H9 (cell line): ENCODE measurements at regions not wholly inside any gene's neighbourhood (a gene's known extent, or its start where the extent isn't known, plus 50 kb on each side); places are given as distances from the start of the nearest gene placed in this dataset.
"Not testable (repeated sequence)": the region's sequence is repeated elsewhere in the genome, so short reads cannot be mapped to it uniquely, and the experiment has no call there.

ENCODE experiments used
- DNase-seq: peaks from one replicate; pipeline ENCODE4 v3.0.0-alpha.2; 2017
- H2AFZ ChIP-seq: one replicate; pipeline ENCODE4 v1.6.1; 2013; ENCODE audit warnings: mild to moderate bottlenecking, low read length, control low read depth, moderate library complexity
- H2AK5ac ChIP-seq: 2 replicates; pipeline ENCODE4 v1.6.1; 2013; ENCODE audit warnings: low read length, control low read depth, mixed read lengths; ENCODE audit not compliant: insufficient read length
- H2BK120ac ChIP-seq: one replicate; pipeline ENCODE4 v1.6.1; 2013; ENCODE audit warnings: low read depth, mild to moderate bottlenecking, low read length, control low read depth, inconsistent platforms; ENCODE audit not compliant: poor library complexity, severe bottlenecking
- H2BK12ac ChIP-seq: 2 replicates; pipeline ENCODE4 v1.6.1; 2013; ENCODE audit warnings: low read length, control low read depth, mixed read lengths, low read depth; ENCODE audit not compliant: insufficient read length
- H2BK15ac ChIP-seq: 2 replicates; pipeline ENCODE4 v1.6.1; 2013; ENCODE audit warnings: low read depth, low read length, control low read depth
- H2BK20ac ChIP-seq: one replicate; pipeline ENCODE4 v1.6.1; 2013; ENCODE audit warnings: low read depth, mild to moderate bottlenecking, low read length, control low read depth, inconsistent platforms; ENCODE audit not compliant: poor library complexity, severe bottlenecking
- H2BK5ac ChIP-seq: 2 replicates; pipeline ENCODE4 v1.6.1; 2013; ENCODE audit warnings: low read length, control low read depth, mixed read lengths; ENCODE audit not compliant: insufficient read length
- H3K14ac ChIP-seq: 2 replicates; pipeline ENCODE4 v1.6.1; 2013; ENCODE audit warnings: low read length, control low read depth; ENCODE audit not compliant: insufficient read depth
- H3K18ac ChIP-seq: 2 replicates; pipeline ENCODE4 v1.6.1; 2013; ENCODE audit warnings: low read depth, mild to moderate bottlenecking, mixed read lengths, low read length, control low read depth; ENCODE audit not compliant: insufficient read length
- H3K23ac ChIP-seq: 2 replicates; pipeline ENCODE4 v1.6.1; 2013; ENCODE audit warnings: low read length, control low read depth, mixed read lengths, low read depth; ENCODE audit not compliant: insufficient read length
- H3K23me2 ChIP-seq: 2 replicates; pipeline ENCODE4 v1.6.1; 2013; ENCODE audit warnings: low read depth, mild to moderate bottlenecking, mixed read lengths, low read length, control low read depth; ENCODE audit not compliant: insufficient read length, poor library complexity, severe bottlenecking
- H3K27ac ChIP-seq: 2 replicates; pipeline ENCODE4 v1.5.1; 2013; ENCODE audit warnings: low read length, control low read depth, mixed read lengths, low read depth; ENCODE audit not compliant: insufficient read length
- H3K27me3 ChIP-seq: 2 replicates; pipeline ENCODE4 v1.6.1; 2013; ENCODE audit warnings: low read length, control low read depth, inconsistent platforms; ENCODE audit not compliant: insufficient read depth
- H3K4ac ChIP-seq: 2 replicates; pipeline ENCODE4 v1.6.1; 2013; ENCODE audit warnings: low read depth, mild to moderate bottlenecking, control low read depth, inconsistent platforms, low read length, moderate library complexity
- H3K4me1 ChIP-seq: 2 replicates; pipeline ENCODE4 v1.6.1; 2013; ENCODE audit warnings: low read length, control low read depth, inconsistent platforms; ENCODE audit not compliant: insufficient read depth
- H3K4me2 ChIP-seq: 2 replicates; pipeline ENCODE4 v1.6.1; 2013; ENCODE audit warnings: low read length, control low read depth, mixed read lengths; ENCODE audit not compliant: insufficient read length, insufficient read depth
- H3K56ac ChIP-seq: 2 replicates; pipeline ENCODE4 v1.6.1; 2013; ENCODE audit warnings: low read depth, mild to moderate bottlenecking, mixed read lengths, low read length, control low read depth; ENCODE audit not compliant: insufficient read length
- H3K79me1 ChIP-seq: 2 replicates; pipeline ENCODE4 v1.6.1; 2013; ENCODE audit warnings: low read depth, mild to moderate bottlenecking, moderate library complexity, low read length, control low read depth, inconsistent platforms; ENCODE audit not compliant: insufficient read depth, poor library complexity, severe bottlenecking
- H3K79me2 ChIP-seq: 2 replicates; pipeline ENCODE4 v1.6.1; 2013; ENCODE audit warnings: low read length, control low read depth, inconsistent platforms; ENCODE audit not compliant: insufficient read depth
- H3K9ac ChIP-seq: 2 replicates; pipeline ENCODE4 v1.6.1; 2013; ENCODE audit warnings: low read length, control low read depth, mixed read lengths; ENCODE audit not compliant: insufficient read length; ENCODE audit errors: extremely low read depth
- H3K9me3 ChIP-seq: one replicate; pipeline ENCODE4 v1.6.1; 2013; ENCODE audit warnings: low read depth, low read length, inconsistent platforms; ENCODE audit not compliant: control insufficient read depth
- H3T11ph ChIP-seq: one replicate; pipeline ENCODE4 v1.6.1; 2013; ENCODE audit warnings: mild to moderate bottlenecking, low read length, control low read depth, inconsistent platforms
- H4K20me1 ChIP-seq: one replicate; pipeline ENCODE4 v1.6.1; 2013; ENCODE audit not compliant: control insufficient read depth, insufficient read length, insufficient read depth
- H4K5ac ChIP-seq: 2 replicates; pipeline ENCODE4 v1.6.1; 2013; ENCODE audit warnings: low read depth, mild to moderate bottlenecking, mixed read lengths, low read length, control low read depth; ENCODE audit not compliant: insufficient read length
- H4K8ac ChIP-seq: replicated peaks from 2 replicates; pipeline ENCODE4 v1.6.1; 2013; ENCODE audit warnings: low read length, control low read depth, mixed read lengths, low read depth; ENCODE audit not compliant: insufficient read length
- H4K91ac ChIP-seq: 2 replicates; pipeline ENCODE4 v1.6.1; 2013; ENCODE audit warnings: low read depth, mild to moderate bottlenecking, moderate library complexity, mixed read lengths, low read length, control low read depth; ENCODE audit not compliant: insufficient read length
- H3K27ac Mint-ChIP-seq, 3 experiments: 2 replicates in 2 of 3; 3 replicates in 1 of 3; pipeline ENCODE4 v1.8.0; 2020 to 2021; ENCODE audit warnings: mixed read lengths in 3 of 3, mild to moderate bottlenecking in 1 of 3, moderate library complexity in 1 of 3
- H3K27me3 Mint-ChIP-seq: 2 replicates; pipeline ENCODE4 v1.8.0; 2021; ENCODE audit warnings: low read depth, mild to moderate bottlenecking, moderate library complexity, mixed read lengths
- H3K36me3 Mint-ChIP-seq, 3 experiments: 2 replicates in 2 of 3; 3 replicates in 1 of 3; pipeline ENCODE4 v1.8.0; 2020 to 2021; ENCODE audit warnings: low read depth in 3 of 3, mixed read lengths in 3 of 3; ENCODE audit not compliant: insufficient read depth in 1 of 3
- H3K4me1 Mint-ChIP-seq, 2 experiments: 2 replicates each; pipeline ENCODE4 v1.8.0; 2020; ENCODE audit warnings: mixed read lengths in 2 of 2
- H3K4me3 Mint-ChIP-seq, 2 experiments: 2 replicates in 1 of 2; 3 replicates in 1 of 2; pipeline ENCODE4 v1.8.0; 2020 to 2021; ENCODE audit warnings: mild to moderate bottlenecking in 2 of 2, mixed read lengths in 2 of 2, moderate library complexity in 1 of 2
- H3K9me3 Mint-ChIP-seq, 2 experiments: 2 replicates in 1 of 2; 3 replicates in 1 of 2; pipeline ENCODE4 v1.8.0; 2020; ENCODE audit warnings: mild to moderate bottlenecking in 2 of 2, mixed read lengths in 2 of 2, moderate library complexity in 1 of 2
- WGBS: extraction: QIAGEN DNeasy Blood & Tissue Kit; methylation state at CpG from one replicate; pipeline ENCODE4 v1.1.7; 2013; ENCODE audit warnings: missing lambda C conversion rate, low lambda C conversion rate, mixed read lengths; ENCODE audit not compliant: insufficient read length; ENCODE audit errors: extremely low coverage; 5-methylcytosine and 5-hydroxymethylcytosine counted together

DNA sequence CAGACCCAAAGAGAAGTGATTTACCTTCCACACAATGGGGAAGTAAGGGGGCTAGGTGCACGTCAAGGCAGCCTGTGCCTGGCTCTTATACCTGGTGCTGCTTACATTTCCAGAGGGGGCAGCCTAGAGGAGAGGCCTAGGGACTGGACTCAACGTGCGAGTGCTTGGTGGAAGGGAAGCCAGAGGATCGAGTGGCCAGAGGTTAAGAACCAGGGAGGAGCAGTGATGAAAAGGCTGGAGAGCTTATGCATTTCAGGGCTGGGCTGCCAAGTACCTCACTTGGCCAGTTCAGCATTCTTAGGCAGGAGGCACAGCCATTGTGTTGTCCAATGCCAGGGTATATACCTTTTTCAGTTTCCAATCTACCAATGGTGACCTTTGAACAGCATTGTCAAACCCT is 77.4 kb downstream of the LAT start:
- H4K20me1 ChIP-seq, H3K27ac Mint-ChIP-seq, H3K14ac ChIP-seq, DNase-seq, H4K5ac ChIP-seq, H3K56ac ChIP-seq, H3K4me1 ChIP-seq, H2BK5ac ChIP-seq, H3K23ac ChIP-seq, H3K27ac ChIP-seq, H3K79me1 ChIP-seq, H3K9ac ChIP-seq, H2BK120ac ChIP-seq, H3T11ph ChIP-seq, H3K4me1 Mint-ChIP-seq, H3K79me2 ChIP-seq, H2BK15ac ChIP-seq, H3K9me3 ChIP-seq, H3K9me3 Mint-ChIP-seq, H3K27me3 Mint-ChIP-seq, H2AFZ ChIP-seq, H2BK20ac ChIP-seq, H3K23me2 ChIP-seq, H3K27me3 ChIP-seq, H3K4me2 ChIP-seq, H3K18ac ChIP-seq, H4K8ac ChIP-seq, H2AK5ac ChIP-seq, H3K36me3 Mint-ChIP-seq, H4K91ac ChIP-seq, H2BK12ac ChIP-seq, H3K4me3 Mint-ChIP-seq, H3K4ac ChIP-seq: not testable (repeated sequence)
- WGBS: no CpG with 5 or more reads among the region's 4 CpGs

DNA sequence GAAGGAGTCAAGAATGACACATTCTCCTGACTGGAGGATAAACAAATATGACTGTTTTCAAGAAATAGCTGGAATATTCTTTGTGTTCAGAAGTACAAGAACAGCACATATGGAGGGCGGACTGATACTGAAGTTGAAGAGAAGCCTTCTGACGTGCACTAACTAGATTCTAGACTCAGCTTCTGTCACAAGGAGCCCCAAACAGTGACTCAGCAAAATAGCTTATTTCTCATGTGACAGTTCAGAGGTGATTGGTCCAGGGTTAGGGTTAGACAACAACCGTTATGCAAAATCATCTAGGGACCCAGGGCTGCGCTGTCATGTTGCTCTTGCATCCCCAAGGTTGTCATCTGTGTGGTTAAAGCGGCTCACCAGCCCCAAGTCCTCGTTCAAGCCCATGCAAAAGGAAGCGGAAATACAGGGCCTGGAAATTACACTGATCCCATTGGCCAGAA is 76.6 kb downstream of the LAT start:
- H3K4me2 ChIP-seq, H2BK20ac ChIP-seq, H2BK120ac ChIP-seq, H4K20me1 ChIP-seq, H4K91ac ChIP-seq, H4K5ac ChIP-seq, H3K9me3 ChIP-seq, H2AFZ ChIP-seq, H3K9ac ChIP-seq, H2BK5ac ChIP-seq, H3K4ac ChIP-seq, H3K36me3 Mint-ChIP-seq, H3K27ac ChIP-seq, DNase-seq, H3K27me3 Mint-ChIP-seq, H3K27ac Mint-ChIP-seq, H3K4me1 ChIP-seq, H3K4me1 Mint-ChIP-seq, H3T11ph ChIP-seq, H3K23ac ChIP-seq, H3K4me3 Mint-ChIP-seq, H3K79me1 ChIP-seq, H3K18ac ChIP-seq, H3K23me2 ChIP-seq, H4K8ac ChIP-seq, H3K9me3 Mint-ChIP-seq, H2BK12ac ChIP-seq, H3K56ac ChIP-seq, H3K27me3 ChIP-seq, H3K79me2 ChIP-seq, H3K14ac ChIP-seq, H2AK5ac ChIP-seq, H2BK15ac ChIP-seq: not testable (repeated sequence)
- WGBS: no CpG with 5 or more reads among the region's 7 CpGs
